GM21619 (cell line): ENCODE measurements at regions not wholly inside any gene's neighbourhood (a gene's known extent, or its start where the extent isn't known, plus 50 kb on each side); places are given as distances from the start of the nearest gene placed in this dataset.

Experiments
- ATAC-seq: cut with Tn5 transposase; IDR thresholded peaks from one replicate; pipeline ENCODE4 v1.9.1; 2021; ENCODE audit not compliant: unreplicated experiment

GRCh38 chr11:11177156-11177808 lies 175.8 kb downstream of the CSNK2A3 start:
- ATAC-seq, result no peak

- ATAC-seq, result no peak
These were observed 179.6 kb downstream of the CSNK2A3 start for GRCh38 chr11:11173316-11174025.

GRCh38 chr11:11171854-11172253 lies 181.2 kb downstream of the CSNK2A3 start:
- ATAC-seq, result peak; percentile 94

- ATAC-seq, result no peak
These were observed 181.8 kb downstream of the CSNK2A3 start for GRCh38 chr11:11171285-11171684.

- no peak for ATAC-seq
These were observed 182.5 kb downstream of the CSNK2A3 start for GRCh38 chr11:11170352-11171084.

GRCh38 chr11:11169715-11170351 lies 183.2 kb downstream of the CSNK2A3 start:
- ATAC-seq, result no peak

- ATAC-seq, result no peak
These were observed 185.2 kb downstream of the CSNK2A3 start for GRCh38 chr11:11167806-11168205.

- ATAC-seq, result no peak
These were observed 188.7 kb downstream of the CSNK2A3 start for GRCh38 chr11:11164334-11164690.

GRCh38 chr11:11163669-11164333 lies 189.2 kb downstream of the CSNK2A3 start:
- ATAC-seq, result no peak

GRCh38 chr11:11163236-11163635 lies 189.8 kb downstream of the CSNK2A3 start:
- ATAC-seq, result no peak

GRCh38 chr11:11157185-11157584 lies 195.9 kb downstream of the CSNK2A3 start:
- no peak for ATAC-seq

GRCh38 chr11:11155962-11156815 lies 196.9 kb downstream of the CSNK2A3 start:
- ATAC-seq, result no peak

GRCh38 chr11:11152877-11153276 lies 200.2 kb downstream of the CSNK2A3 start:
- no peak for ATAC-seq

- ATAC-seq, result no peak
These were observed 203.2 kb downstream of the CSNK2A3 start for GRCh38 chr11:11149671-11150459.

- no peak for ATAC-seq
These were observed 204.5 kb downstream of the CSNK2A3 start for GRCh38 chr11:11148596-11148995.

GRCh38 chr11:11148104-11148509 lies 204.9 kb downstream of the CSNK2A3 start:
- no peak for ATAC-seq

GRCh38 chr11:11146830-11147229 lies 206.2 kb downstream of the CSNK2A3 start:
- ATAC-seq, result no peak

GRCh38 chr11:11143849-11144248 lies 209.2 kb downstream of the CSNK2A3 start:
- ATAC-seq, result no peak

GRCh38 chr11:11142430-11142829 lies 210.6 kb downstream of the CSNK2A3 start:
- ATAC-seq, result no peak
